H1 (cell line): ENCODE measurements at regions not wholly inside any gene's neighbourhood (a gene's known extent, or its start where the extent isn't known, plus 50 kb on each side); places are given as distances from the start of the nearest gene placed in this dataset.
A peak's percentile ranks its signal among the peaks of the same experiment; 100 is the strongest.

Experiments
- CTCF ChIA-PET: fragments of 300-600 bp; sonication (Branson Sonifier 250); formaldehyde crosslinking; loops from one replicate; lab custom pipeline; 2021; ENCODE audit not compliant: partially characterized antibody; lab: Charles Lee
- POLR2A ChIA-PET: fragments of 300-600 bp; sonication (Branson Sonifier 250); formaldehyde crosslinking; loops from one replicate; lab custom pipeline; 2021; ENCODE audit warnings: inconsistent platforms; ENCODE audit not compliant: partially characterized antibody; lab: Charles Lee
- DNase-seq, 2 experiments: peaks; one replicate each; pipeline versions ENCODE4 v3.0.0 to v3.0.0-alpha.2; 2010 to 2022; ENCODE audit warnings: low spot score in 2 of 2, low read depth in 1 of 2, mixed read lengths in 1 of 2
- FAIRE-seq: peaks from 2 replicates; lab custom pipeline; 2011; peaks lifted over from hg19 to GRCh38; lab: Jason Lieb, UNC
- H2AFZ ChIP-seq: 2 replicates; pipeline ENCODE4 v1.8.1; 2012; ENCODE audit warnings: low read length, inconsistent platforms
- H2AK5ac ChIP-seq: 2 replicates; pipeline ENCODE4 v1.6.1; 2013; ENCODE audit warnings: low read depth, low read length
- H2BK120ac ChIP-seq: replicated peaks from 2 replicates; pipeline ENCODE3; 2013; ENCODE audit warnings: low read depth, low read length, inconsistent platforms
- H2BK12ac ChIP-seq: 2 replicates; pipeline ENCODE4 v1.6.1; 2013; ENCODE audit warnings: low read depth, low read length
- H2BK15ac ChIP-seq: 2 replicates; pipeline ENCODE4 v1.6.1; 2013; ENCODE audit warnings: low read length
- H2BK20ac ChIP-seq: 2 replicates; pipeline ENCODE4 v1.6.1; 2013; ENCODE audit warnings: low read length
- H2BK5ac ChIP-seq: 2 replicates; pipeline ENCODE4 v1.6.1; 2013; ENCODE audit warnings: low read depth, low read length
- H3K14ac ChIP-seq: 2 replicates; pipeline ENCODE4 v1.6.1; 2013; ENCODE audit warnings: inconsistent platforms; ENCODE audit not compliant: insufficient read length
- H3K18ac ChIP-seq: 2 replicates; pipeline ENCODE4 v1.6.1; 2013; ENCODE audit warnings: low read length; ENCODE audit errors: extremely low read depth
- H3K23ac ChIP-seq: 2 replicates; pipeline ENCODE4 v1.6.1; 2013; ENCODE audit warnings: inconsistent platforms; ENCODE audit not compliant: insufficient read length
- H3K23me2 ChIP-seq: 2 replicates; pipeline ENCODE4 v1.6.1; 2013; ENCODE audit warnings: low read depth, low read length
- H3K27ac ChIP-seq: 2 replicates; pipeline ENCODE4 v1.6.1; 2011; ENCODE audit warnings: low read depth, low read length, inconsistent platforms
- H3K27me3 ChIP-seq, 4 experiments: replicated peaks in 1 of 4; 1 replicate in 1 of 4; 2 replicates in 3 of 4; pipeline versions ENCODE4 v1.6.1 to v1.8.1; 2011 to 2013; ENCODE audit warnings: low read length in 3 of 4, mild to moderate bottlenecking in 3 of 4, inconsistent platforms in 2 of 4, mixed read lengths in 2 of 4, moderate library complexity in 1 of 4; ENCODE audit not compliant: control insufficient read depth in 3 of 4, insufficient read depth in 3 of 4; ENCODE audit errors: extremely low read depth in 1 of 4
- H3K36me3 ChIP-seq, 4 experiments: 2 replicates each; pipeline versions ENCODE4 v1.6.1 to v1.8.1; 2011 to 2013; ENCODE audit warnings: mild to moderate bottlenecking in 4 of 4, low read length in 3 of 4, moderate library complexity in 2 of 4, control low read depth in 1 of 4, inconsistent platforms in 1 of 4; ENCODE audit not compliant: insufficient read depth in 4 of 4, control insufficient read depth in 2 of 4
- H3K4ac ChIP-seq: replicated peaks from 2 replicates; pipeline ENCODE3; 2013; ENCODE audit warnings: low read length, low read depth, mixed read lengths, inconsistent platforms; ENCODE audit not compliant: insufficient read length
- H3K4me1 ChIP-seq, 4 experiments: replicated peaks in 1 of 4; 1 replicate in 1 of 4; 2 replicates in 3 of 4; pipeline versions ENCODE4 v1.6.1 to v1.8.1; 2011 to 2013; ENCODE audit warnings: low read length in 3 of 4, inconsistent platforms in 2 of 4, mixed read lengths in 1 of 4; ENCODE audit not compliant: insufficient read depth in 4 of 4, control insufficient read depth in 3 of 4
- H3K4me2 ChIP-seq, 2 experiments: 2 replicates each; pipeline versions ENCODE4 v1.6.1 to v1.8.1; 2011 to 2013; ENCODE audit warnings: low read depth in 2 of 2, low read length in 2 of 2, control low read depth in 1 of 2, inconsistent platforms in 1 of 2, mild to moderate bottlenecking in 1 of 2; ENCODE audit not compliant: insufficient read depth in 1 of 2
- H3K4me3 ChIP-seq, 4 experiments: fragments of 200-600, 300-600 bp in 1 of 4; sonication (generic), shearing (Covaris generic), sonication (Bioruptor Twin) in 1 of 4; 2 replicates each; pipeline versions ENCODE4 v1.5.1 to v1.8.1; 2011 to 2016; ENCODE audit warnings: low read length in 4 of 4, low read depth in 3 of 4, control low read depth in 2 of 4, inconsistent platforms in 2 of 4, mild to moderate bottlenecking in 2 of 4, mixed read lengths in 1 of 4, moderate library complexity in 1 of 4; ENCODE audit not compliant: insufficient read depth in 2 of 4; ENCODE audit errors: extremely low read depth in 1 of 4
- H3K56ac ChIP-seq: replicated peaks from 2 replicates; pipeline ENCODE3; 2013; ENCODE audit warnings: low read depth, mild to moderate bottlenecking, mixed read lengths, low read length, inconsistent platforms; ENCODE audit not compliant: insufficient read length
- H3K79me1 ChIP-seq: 2 replicates; pipeline ENCODE4 v1.6.1; 2013; ENCODE audit warnings: low read depth, low read length, control low read depth
- H3K79me2 ChIP-seq, 2 experiments: 2 replicates each; pipeline versions ENCODE4 v1.6.1 to v1.8.1; 2012 to 2013; ENCODE audit warnings: low read length in 2 of 2, mild to moderate bottlenecking in 2 of 2, inconsistent platforms in 1 of 2; ENCODE audit not compliant: insufficient read depth in 2 of 2, control insufficient read depth in 1 of 2
- H3K9ac ChIP-seq, 4 experiments: replicated peaks in 1 of 4; 1 replicate in 1 of 4; 2 replicates in 3 of 4; pipeline versions ENCODE4 v1.6.1 to v1.8.1; 2011 to 2013; ENCODE audit warnings: low read depth in 3 of 4, low read length in 3 of 4, control low read depth in 2 of 4, mild to moderate bottlenecking in 2 of 4, moderate library complexity in 2 of 4, inconsistent platforms in 1 of 4; ENCODE audit errors: extremely low read depth in 1 of 4
- H3K9me3 ChIP-seq, 2 experiments: 2 replicates each; pipeline versions ENCODE4 v1.6.1 to v1.8.1; 2012 to 2013; ENCODE audit warnings: mild to moderate bottlenecking in 2 of 2, moderate library complexity in 2 of 2, control low read depth in 1 of 2, inconsistent platforms in 1 of 2, low read depth in 1 of 2, low read length in 1 of 2, mixed read lengths in 1 of 2; ENCODE audit not compliant: insufficient read depth in 2 of 2
- H4K20me1 ChIP-seq, 2 experiments: replicated peaks in 1 of 2; 2 replicates each; pipeline versions ENCODE3 to v1.8.1; 2011 to 2013; ENCODE audit warnings: inconsistent platforms in 2 of 2, low read length in 2 of 2, mild to moderate bottlenecking in 1 of 2; ENCODE audit not compliant: insufficient read depth in 2 of 2, control insufficient read depth in 1 of 2
- H4K5ac ChIP-seq: 2 replicates; pipeline ENCODE4 v1.6.1; 2013; ENCODE audit warnings: low read length, low read depth, mixed read lengths, inconsistent platforms; ENCODE audit not compliant: insufficient read length
- H4K8ac ChIP-seq: 2 replicates; pipeline ENCODE4 v1.8.0; 2013; ENCODE audit warnings: mild to moderate bottlenecking, moderate library complexity, low read length, inconsistent platforms; ENCODE audit not compliant: insufficient read depth; ENCODE audit errors: extremely low read depth
- H4K91ac ChIP-seq: replicated peaks from 2 replicates; pipeline ENCODE3; 2013; ENCODE audit warnings: low read length, mixed read lengths, inconsistent platforms; ENCODE audit not compliant: insufficient read length
- BCL11A ChIP-seq, 2 experiments: IDR thresholded peaks; one replicate each; pipeline ENCODE4 v1.6.1; 2011; ENCODE audit warnings: low read depth in 2 of 2, low read length in 2 of 2, mild to moderate bottlenecking in 2 of 2
- CTCF ChIP-seq, 3 experiments: IDR thresholded peaks; 1 replicate in 2 of 3; 2 replicates in 1 of 3; pipeline versions ENCODE4 v1.5.1 to v1.6.1; 2011; ENCODE audit warnings: low read length in 3 of 3, mild to moderate bottlenecking in 3 of 3, inconsistent platforms in 2 of 3, low read depth in 1 of 3, moderate library complexity in 1 of 3; ENCODE audit not compliant: insufficient read depth in 1 of 3; ENCODE audit errors: control extremely low read depth in 1 of 3
- ZNF274 ChIP-seq: IDR thresholded peaks from 2 replicates; pipeline ENCODE4 v1.7.0; 2012; ENCODE audit warnings: low read length, borderline replicate concordance; ENCODE audit errors: extremely low read depth
- WGBS, 2 experiments: shearing (Covaris generic) in 1 of 2; methylation state at CpG; one replicate each; pipeline versions ENCODE4 v1.1.6 to v1.1.7; 2013 to 2015; ENCODE audit warnings: low lambda C conversion rate in 2 of 2, mixed read lengths in 2 of 2, inconsistent platforms in 1 of 2, low coverage in 1 of 2, missing lambda C conversion rate in 1 of 2; ENCODE audit not compliant: insufficient replicate concordance in 2 of 2, insufficient coverage in 1 of 2, insufficient read length in 1 of 2; ENCODE audit errors: extremely low coverage in 1 of 2, missing lambda C conversion rate in 1 of 2; 5-methylcytosine and 5-hydroxymethylcytosine counted together

- Histone ChIP-seq H3K36me3 (no peaks in the 10 kb centered on the region), H3K4me1 (peaks cover 0 to 12% (median 9%) of the 10 kb centered on the region in 4 experiments; a peak in 5 of 7 replicates), H3K4ac (no peak overlapping the region), H2BK5ac (no peak overlapping the region), H3K14ac (no peak overlapping the region), H3K79me2 (no peaks in the 10 kb centered on the region), H2AK5ac (no peak overlapping the region), H2BK20ac (no peak overlapping the region), H3K56ac (no peak overlapping the region), H2BK12ac (peak overlapping the region; percentile 5; the same call in 1 of the 2 replicates), H2AFZ (no peak overlapping the region), H3K9ac (no peak overlapping the region), H3K27ac (no peak overlapping the region), H2BK120ac (no peak overlapping the region), H3K4me3 (no peak overlapping the region), H4K8ac (no peak overlapping the region), H3K23ac (no peak overlapping the region), H3K79me1 (no peaks in the 10 kb centered on the region; the same call in 1 of the 2 replicates), H3K9me3 (no peaks in the 10 kb centered on the region), H3K4me2 (no peak overlapping the region), H2BK15ac (no peak overlapping the region), H3K27me3 (peaks cover 0 to 2% (median 0%) of the 10 kb centered on the region in 4 experiments; a peak in 1 of 7 replicates), H4K5ac (no peak overlapping the region), H4K91ac (no peak overlapping the region), H4K20me1 (no peaks in the 10 kb centered on the region), H3K23me2 (no peaks in the 10 kb centered on the region), H3K18ac (no peak overlapping the region)
- WGBS, 2 experiments: 84% methylated on average over 23 of the region's 25 CpGs; no CpG with 5 or more reads in 1 of the 2 experiments
- TF ChIP-seq ZNF274: no peak
- TF ChIP-seq BCL11A (IDR thresholded peaks at IDR 0.05; ENCODE audit: low read depth in 2 of 2, low read length in 2 of 2): no peak
- TF ChIP-seq CTCF (IDR thresholded peaks at IDR 0.05; ENCODE audit: control extremely low read depth in 1 of 3, insufficient read depth in 1 of 3, low read depth in 1 of 3, low read length in 3 of 3): peak in 1 of 3 experiments; percentile 15; a peak in 1 of 4 replicates
- ChIA-PET POLR2A (interaction anchor here (1.7 kb wide), 1 partner anchor 27 kb away, joined by 4 read pairs; no protein-coding TSS in a partner anchor), CTCF (interaction anchor here (0.8 to 3.2 kb wide), 3 partner anchors 20 to 47 kb away, joined by 3 to 17 read pairs (median 3); no protein-coding TSS in a partner anchor)
- DNase-seq: no peak
- FAIRE-seq: no peak
Measured at GRCh38 chr2:42905341-42906110, 113.1 kb upstream of the HAAO start.
